ENCODE measurements at regions not wholly inside any gene's neighbourhood (a gene's known extent, or its start where the extent isn't known, plus 50 kb on each side); places are given as distances from the start of the nearest gene placed in this dataset.

DNA sequence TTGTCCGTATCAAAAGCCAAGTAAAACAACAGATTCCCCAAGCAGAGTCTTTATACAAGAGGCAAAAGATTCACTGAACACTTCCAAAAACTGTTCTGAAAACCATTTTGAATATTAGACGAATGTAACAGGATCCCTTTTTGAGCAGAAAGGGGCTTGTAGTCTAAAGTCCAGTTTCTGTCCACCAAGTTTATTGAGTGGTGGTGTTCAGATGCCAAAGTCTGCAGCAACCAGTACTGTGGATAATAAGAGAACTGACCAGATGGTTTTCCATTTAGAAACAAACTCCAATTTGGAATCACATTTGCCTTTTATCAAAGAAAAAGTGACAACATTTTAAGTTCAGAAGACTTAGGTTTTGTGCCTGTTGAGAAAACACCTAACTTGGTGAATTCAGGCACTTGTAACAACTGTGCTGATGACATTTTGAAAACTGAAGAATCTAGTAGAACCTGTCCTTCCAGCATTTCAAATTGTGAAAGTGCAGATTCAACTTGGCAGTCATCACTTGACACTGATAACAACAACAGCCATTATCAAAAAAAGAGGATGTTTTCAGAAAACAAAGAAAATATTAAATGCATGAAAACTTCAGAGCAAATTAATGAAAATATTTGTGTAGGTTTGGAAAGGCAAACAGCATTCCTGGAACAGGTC, 217.1 kb downstream of the CSNK2A3 start:
- no peaks in the 10 kb centered on the region for H3K9me3 ChIP-seq (ENCODE audit: low read depth)
- no peak overlapping the region for H3K27ac ChIP-seq
- no peaks in the 10 kb centered on the region for H3K79me2 ChIP-seq (ENCODE audit: insufficient read depth)
- H3K9me2 ChIP-seq (ENCODE audit: insufficient read depth), result no peaks in the 10 kb centered on the region
- no peaks in the 10 kb centered on the region for H3K4me1 ChIP-seq (ENCODE audit: insufficient read depth)
- DNase-seq, result no peak
- no peaks in the 10 kb centered on the region for H3K36me3 ChIP-seq (ENCODE audit: low read depth)
- H3K27me3 ChIP-seq (replicated peaks; ENCODE audit: insufficient read depth), result peaks cover 23% of the 10 kb centered on the region
- no peak overlapping the region for H3K4me3 ChIP-seq
- WGBS, 2 experiments (ENCODE audit: low coverage in 1 of 2, low lambda C conversion rate in 2 of 2, missing lambda C conversion rate in 2 of 2), result 34 to 48% methylated on average over 2 of the region's 2 CpGs
- TF ChIP-seq EZH2 (IDR thresholded peaks at IDR 0.05; ENCODE audit: insufficient read depth, poor library complexity, severe bottlenecking) (no peak), EZH2phosphoT487 (IDR thresholded peaks at IDR 0.05; ENCODE audit: insufficient read depth, low read depth) (no peak)
- H3K4me2 ChIP-seq (ENCODE audit: unreplicated experiment), result no peak overlapping the region
- no peaks in the 10 kb centered on the region for H3F3A ChIP-seq (ENCODE audit: insufficient read depth)
- in situ Hi-C loops (cut with MboI), result no loop called here
- H4K20me1 ChIP-seq (ENCODE audit: insufficient read depth), result no peaks in the 10 kb centered on the region
- H3K9ac ChIP-seq, result no peak overlapping the region
- no peak overlapping the region for H2AFZ ChIP-seq

DNA sequence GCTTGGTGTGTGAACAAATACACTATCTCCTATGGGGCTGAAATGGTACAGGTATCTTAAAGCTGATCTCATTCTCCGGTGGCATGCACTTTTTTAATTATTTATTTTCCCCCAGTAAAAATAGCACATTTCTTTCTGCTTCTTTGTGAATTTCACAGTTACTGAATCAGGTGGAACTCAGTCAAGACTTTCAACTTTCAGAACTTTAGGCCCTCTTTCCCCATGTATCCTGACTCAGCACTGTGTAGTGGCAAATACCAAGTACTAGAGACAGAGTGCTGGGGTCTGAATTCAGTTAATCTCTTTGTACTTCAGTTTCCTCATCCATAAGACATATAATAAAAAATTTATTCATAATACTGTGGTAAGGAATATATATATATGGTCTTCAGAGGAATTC, 223.9 kb downstream of the CSNK2A3 start:
- H3K79me2 ChIP-seq (ENCODE audit: insufficient read depth), result no peaks in the 10 kb centered on the region
- no peak for DNase-seq
- no peak overlapping the region for H3K9ac ChIP-seq
- peaks cover 57% of the 10 kb centered on the region for H3K27me3 ChIP-seq (replicated peaks; ENCODE audit: insufficient read depth)
- in situ Hi-C loops (cut with MboI), result no loop called here
- H2AFZ ChIP-seq, result no peak overlapping the region
- no peak overlapping the region for H3K4me3 ChIP-seq
- no peaks in the 10 kb centered on the region for H3K4me1 ChIP-seq (ENCODE audit: insufficient read depth)
- H3K9me3 ChIP-seq (ENCODE audit: low read depth), result no peaks in the 10 kb centered on the region
- H3K27ac ChIP-seq, result no peak overlapping the region
- 68 to 82% methylated on average over 1 of the region's 1 CpG for WGBS, 2 experiments (ENCODE audit: low coverage in 1 of 2, low lambda C conversion rate in 2 of 2, missing lambda C conversion rate in 2 of 2)
- no peaks in the 10 kb centered on the region for H4K20me1 ChIP-seq (ENCODE audit: insufficient read depth)
- H3K4me2 ChIP-seq (ENCODE audit: unreplicated experiment), result no peak overlapping the region
- H3K9me2 ChIP-seq (ENCODE audit: insufficient read depth), result no peaks in the 10 kb centered on the region
- no peaks in the 10 kb centered on the region for H3F3A ChIP-seq (ENCODE audit: insufficient read depth)
- TF ChIP-seq EZH2 (IDR thresholded peaks at IDR 0.05; ENCODE audit: insufficient read depth, poor library complexity, severe bottlenecking), result no peak
- TF ChIP-seq EZH2phosphoT487 (IDR thresholded peaks at IDR 0.05; ENCODE audit: insufficient read depth, low read depth), result no peak
- no peaks in the 10 kb centered on the region for H3K36me3 ChIP-seq (ENCODE audit: low read depth)

DNA sequence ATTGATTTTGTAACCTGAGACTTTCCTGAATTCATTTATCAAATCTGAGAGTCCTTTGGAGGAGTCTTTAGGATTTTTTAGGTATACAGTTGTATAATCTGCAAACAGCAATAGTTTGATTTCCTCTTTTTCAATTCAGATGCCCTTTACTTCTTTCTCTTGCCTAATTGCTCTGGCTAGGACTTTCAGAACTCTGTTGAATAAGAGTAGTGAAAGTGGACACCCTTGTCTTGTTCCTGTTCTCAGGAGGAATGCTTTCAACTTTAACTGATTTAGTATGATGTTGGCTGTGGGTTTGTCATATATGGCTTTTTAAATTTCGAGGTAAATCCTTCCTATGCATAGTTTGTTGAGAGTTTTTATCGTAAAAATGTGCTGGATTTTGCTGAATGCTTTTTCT, 227.4 kb downstream of the CSNK2A3 start:
- Histone ChIP-seq H3K9me2 (ENCODE audit: insufficient read depth) (no peaks in the 10 kb centered on the region), H3K79me2 (ENCODE audit: insufficient read depth) (no peaks in the 10 kb centered on the region), H3F3A (ENCODE audit: insufficient read depth) (no peaks in the 10 kb centered on the region), H3K4me1 (ENCODE audit: insufficient read depth) (no peaks in the 10 kb centered on the region), H3K4me2 (ENCODE audit: unreplicated experiment) (no peak overlapping the region), H3K9ac (no peak overlapping the region), H2AFZ (no peak overlapping the region), H3K36me3 (ENCODE audit: low read depth) (no peaks in the 10 kb centered on the region), H3K27me3 (replicated peaks; ENCODE audit: insufficient read depth) (peaks cover 50% of the 10 kb centered on the region), H3K9me3 (ENCODE audit: low read depth) (no peaks in the 10 kb centered on the region), H4K20me1 (ENCODE audit: insufficient read depth) (no peaks in the 10 kb centered on the region), H3K27ac (no peak overlapping the region), H3K4me3 (no peak overlapping the region)
- in situ Hi-C loops (cut with MboI), result no loop called here
- no peak for TF ChIP-seq EZH2 (IDR thresholded peaks at IDR 0.05; ENCODE audit: insufficient read depth, poor library complexity, severe bottlenecking)
- TF ChIP-seq EZH2phosphoT487 (IDR thresholded peaks at IDR 0.05; ENCODE audit: insufficient read depth, low read depth), result no peak
- DNase-seq, result no peak
- WGBS, 2 experiments (ENCODE audit: low coverage in 1 of 2, low lambda C conversion rate in 2 of 2, missing lambda C conversion rate in 2 of 2), result 24 to 25% methylated on average over 2 of the region's 2 CpGs

DNA sequence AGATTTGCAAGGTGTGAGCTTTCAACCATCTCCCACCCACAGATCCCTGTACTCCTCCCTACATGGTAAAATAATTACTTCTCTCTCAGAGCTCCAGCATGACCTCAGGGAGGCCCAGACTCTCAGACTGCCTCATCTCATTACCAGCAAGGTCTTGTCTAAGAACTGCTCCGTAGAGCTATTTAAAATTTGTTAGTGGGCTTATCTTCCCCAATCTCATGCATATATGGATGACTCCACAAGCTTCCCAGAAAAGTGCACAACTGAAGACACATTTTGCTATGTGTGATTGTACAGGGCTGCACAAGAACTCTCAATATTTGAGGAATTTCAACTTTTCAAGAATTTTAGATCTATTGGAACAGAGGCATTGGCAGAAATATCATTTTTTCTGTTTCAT, 230.3 kb downstream of the CSNK2A3 start:
- Histone ChIP-seq H3K79me2 (ENCODE audit: insufficient read depth) (no peaks in the 10 kb centered on the region), H3K9me2 (ENCODE audit: insufficient read depth) (no peaks in the 10 kb centered on the region), H3K27me3 (replicated peaks; ENCODE audit: insufficient read depth) (peaks cover 38% of the 10 kb centered on the region), H4K20me1 (ENCODE audit: insufficient read depth) (no peaks in the 10 kb centered on the region), H3K9ac (no peak overlapping the region), H3K4me1 (ENCODE audit: insufficient read depth) (no peaks in the 10 kb centered on the region), H3K36me3 (ENCODE audit: low read depth) (no peaks in the 10 kb centered on the region), H3F3A (ENCODE audit: insufficient read depth) (no peaks in the 10 kb centered on the region), H3K9me3 (ENCODE audit: low read depth) (no peaks in the 10 kb centered on the region), H3K27ac (no peak overlapping the region), H2AFZ (no peak overlapping the region), H3K4me3 (no peak overlapping the region), H3K4me2 (ENCODE audit: unreplicated experiment) (no peak overlapping the region)
- in situ Hi-C loops (cut with MboI), result no loop called here
- TF ChIP-seq EZH2 (IDR thresholded peaks at IDR 0.05; ENCODE audit: insufficient read depth, poor library complexity, severe bottlenecking), result no peak
- no peak for TF ChIP-seq EZH2phosphoT487 (IDR thresholded peaks at IDR 0.05; ENCODE audit: insufficient read depth, low read depth)
- 59 to 67% methylated on average over 1 of the region's 1 CpG for WGBS, 2 experiments (ENCODE audit: low coverage in 1 of 2, low lambda C conversion rate in 2 of 2, missing lambda C conversion rate in 2 of 2)
- no peak for DNase-seq

DNA sequence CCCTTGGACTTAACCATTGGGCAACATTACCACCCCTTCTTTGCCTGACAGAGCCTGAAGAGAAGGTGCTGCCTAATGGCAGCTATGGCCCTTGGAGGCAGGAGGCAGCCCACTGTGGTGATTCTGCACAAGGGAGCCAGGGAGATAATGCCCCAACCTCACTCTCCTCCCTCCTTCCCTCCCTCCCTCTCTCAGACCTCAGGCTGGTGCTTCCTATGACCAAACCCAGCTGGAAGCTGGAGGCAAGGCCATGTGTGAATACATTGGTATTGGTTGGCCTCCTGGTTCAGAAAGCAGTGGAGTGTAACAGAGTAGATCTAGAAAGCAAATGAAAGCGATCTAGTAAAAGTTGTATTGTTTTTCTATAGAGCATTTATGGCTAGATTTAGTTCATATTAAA, 233.1 kb downstream of the CSNK2A3 start:
- H3K9me2 ChIP-seq (ENCODE audit: insufficient read depth), result no peaks in the 10 kb centered on the region
- H3K27me3 ChIP-seq (replicated peaks; ENCODE audit: insufficient read depth), result peaks cover 36% of the 10 kb centered on the region; the same call in 1 of the 2 replicates
- no peaks in the 10 kb centered on the region for H4K20me1 ChIP-seq (ENCODE audit: insufficient read depth)
- H3K9ac ChIP-seq, result no peak overlapping the region
- no peak overlapping the region for H3K4me3 ChIP-seq
- H3F3A ChIP-seq (ENCODE audit: insufficient read depth), result no peaks in the 10 kb centered on the region
- H3K79me2 ChIP-seq (ENCODE audit: insufficient read depth), result no peaks in the 10 kb centered on the region
- WGBS, 2 experiments (ENCODE audit: low coverage in 1 of 2, low lambda C conversion rate in 2 of 2, missing lambda C conversion rate in 2 of 2), result 7 to 26% methylated on average over 1 of the region's 1 CpG
- in situ Hi-C loops (cut with MboI), result no loop called here
- no peak overlapping the region for H3K4me2 ChIP-seq (ENCODE audit: unreplicated experiment)
- H3K36me3 ChIP-seq (ENCODE audit: low read depth), result no peaks in the 10 kb centered on the region
- no peak for DNase-seq
- no peaks in the 10 kb centered on the region for H3K4me1 ChIP-seq (ENCODE audit: insufficient read depth)
- no peaks in the 10 kb centered on the region for H3K9me3 ChIP-seq (ENCODE audit: low read depth)
- TF ChIP-seq EZH2phosphoT487 (IDR thresholded peaks at IDR 0.05; ENCODE audit: insufficient read depth, low read depth) (no peak), EZH2 (IDR thresholded peaks at IDR 0.05; ENCODE audit: insufficient read depth, poor library complexity, severe bottlenecking) (no peak)
- no peak overlapping the region for H2AFZ ChIP-seq
- H3K27ac ChIP-seq, result no peak overlapping the region

All from GM23248 (cell line).